ENCODE measurements at regions not wholly inside any gene's neighbourhood (a gene's known extent, or its start where the extent isn't known, plus 50 kb on each side); places are given as distances from the start of the nearest gene placed in this dataset.

DNA sequence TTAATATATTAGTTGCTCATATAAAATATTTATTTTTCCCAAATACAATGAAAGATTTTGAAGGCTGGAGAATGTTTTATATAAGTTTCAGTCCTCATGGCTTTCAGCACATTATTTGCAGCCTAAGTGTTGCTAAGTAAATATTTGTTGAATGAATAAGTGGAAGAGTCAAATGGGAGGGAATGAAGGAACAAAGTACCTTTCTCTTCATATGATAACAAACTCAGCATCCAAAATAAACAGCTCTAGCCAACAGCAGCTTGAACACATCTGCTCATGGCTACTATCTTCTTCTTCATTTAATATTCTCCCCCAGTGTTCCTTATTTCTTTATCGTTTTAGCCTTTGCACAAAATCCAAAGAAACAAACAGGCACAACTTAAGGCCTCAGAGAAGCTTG lies 385.2 kb upstream of the PIK3C3 start:
- peaks cover 0 to 3% of the 10 kb centered on the region in 2 donors for H3K9me3 Mint-ChIP-seq
- H3K27ac Mint-ChIP-seq = no peak overlapping the region
- no peak overlapping the region for H3K4me3 Mint-ChIP-seq
- DNase-seq = no peak
- no peaks in the 10 kb centered on the region for H3K27me3 Mint-ChIP-seq
- no peak for ATAC-seq (replicated peaks)
- H3K4me1 Mint-ChIP-seq = no peaks in the 10 kb centered on the region
- no peaks in the 10 kb centered on the region for H3K36me3 Mint-ChIP-seq

DNA sequence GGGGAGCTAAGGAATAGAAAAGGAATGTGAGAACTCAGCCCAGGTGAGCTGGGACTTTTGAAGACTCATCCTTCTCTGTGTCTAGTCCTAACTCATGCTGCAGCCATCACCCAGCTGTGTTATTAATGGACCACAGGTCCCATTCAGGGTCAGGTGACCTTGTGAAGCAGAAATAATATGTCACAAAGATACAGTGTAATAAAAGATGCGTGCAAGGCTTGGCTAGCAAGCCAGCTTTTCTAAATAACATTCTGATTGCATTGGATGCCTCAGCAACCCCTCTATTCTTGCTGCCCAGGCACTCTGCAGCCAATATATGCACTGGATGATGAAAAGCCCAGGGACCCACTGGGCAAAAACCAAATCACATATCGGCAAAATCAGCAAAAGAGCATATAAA lies 393.1 kb upstream of the PIK3C3 start:
- H3K36me3 Mint-ChIP-seq = no peaks in the 10 kb centered on the region
- H3K27me3 Mint-ChIP-seq = no peaks in the 10 kb centered on the region
- H3K9me3 Mint-ChIP-seq = peaks cover 5 to 12% of the 10 kb centered on the region in 2 donors
- no peak overlapping the region for H3K27ac Mint-ChIP-seq
- no peaks in the 10 kb centered on the region for H3K4me1 Mint-ChIP-seq
- ATAC-seq (replicated peaks) (no peak), DNase-seq (no peak)
- no peak overlapping the region for H3K4me3 Mint-ChIP-seq

DNA sequence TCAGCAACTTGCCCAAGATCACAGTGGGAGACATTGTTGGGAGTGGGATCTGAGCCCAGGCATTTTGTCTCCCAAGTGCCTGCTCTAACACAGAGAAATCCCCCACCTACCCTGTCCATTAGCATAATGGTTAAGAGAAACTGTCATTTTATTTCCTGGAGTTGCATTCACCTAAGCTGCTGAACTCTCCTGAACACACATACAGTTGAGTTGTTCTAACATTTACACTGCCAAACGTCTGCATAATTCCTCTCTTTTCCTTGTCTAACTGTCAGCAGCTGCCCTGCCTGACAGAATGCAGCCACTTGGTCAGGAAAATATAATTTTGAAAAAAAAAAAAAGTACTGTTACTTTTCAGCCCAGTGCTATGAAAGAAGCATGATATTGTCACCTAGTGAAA lies 396.3 kb upstream of the PIK3C3 start:
- ATAC-seq (replicated peaks) (no peak), DNase-seq (no peak)
- H3K4me1 Mint-ChIP-seq = no peaks in the 10 kb centered on the region
- H3K27ac Mint-ChIP-seq = no peak overlapping the region
- H3K9me3 Mint-ChIP-seq = peaks cover 5 to 9% of the 10 kb centered on the region in 2 donors
- H3K4me3 Mint-ChIP-seq = no peak overlapping the region
- no peaks in the 10 kb centered on the region for H3K36me3 Mint-ChIP-seq
- H3K27me3 Mint-ChIP-seq = no peaks in the 10 kb centered on the region

DNA sequence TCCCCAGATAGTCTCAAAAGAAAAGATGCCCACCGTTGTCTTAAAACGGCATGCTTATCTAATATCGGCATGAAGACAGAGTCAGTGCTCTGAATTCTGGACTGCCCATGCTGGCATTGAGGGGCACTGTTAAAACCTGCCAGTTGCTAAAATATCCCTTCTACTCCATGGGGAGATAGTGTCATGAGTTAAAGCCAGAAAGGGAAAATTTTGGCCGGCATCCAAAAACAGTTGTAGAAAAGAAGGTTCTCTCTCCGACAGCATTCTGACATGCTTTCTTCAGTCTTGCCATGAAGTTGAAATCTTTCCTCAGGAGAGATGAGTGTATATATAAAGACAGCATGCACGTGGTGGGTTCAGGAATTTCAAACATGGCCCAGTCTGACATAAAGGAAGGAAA lies 401.3 kb upstream of the PIK3C3 start:
- ATAC-seq (replicated peaks) = no peak
- Mint-ChIP-seq H3K27me3 (no peaks in the 10 kb centered on the region), H3K4me1 (no peaks in the 10 kb centered on the region), H3K36me3 (no peaks in the 10 kb centered on the region), H3K9me3 (peaks cover 0 to 5% of the 10 kb centered on the region in 2 donors), H3K27ac (no peak overlapping the region), H3K4me3 (no peak overlapping the region)
- DNase-seq = no peak

DNA sequence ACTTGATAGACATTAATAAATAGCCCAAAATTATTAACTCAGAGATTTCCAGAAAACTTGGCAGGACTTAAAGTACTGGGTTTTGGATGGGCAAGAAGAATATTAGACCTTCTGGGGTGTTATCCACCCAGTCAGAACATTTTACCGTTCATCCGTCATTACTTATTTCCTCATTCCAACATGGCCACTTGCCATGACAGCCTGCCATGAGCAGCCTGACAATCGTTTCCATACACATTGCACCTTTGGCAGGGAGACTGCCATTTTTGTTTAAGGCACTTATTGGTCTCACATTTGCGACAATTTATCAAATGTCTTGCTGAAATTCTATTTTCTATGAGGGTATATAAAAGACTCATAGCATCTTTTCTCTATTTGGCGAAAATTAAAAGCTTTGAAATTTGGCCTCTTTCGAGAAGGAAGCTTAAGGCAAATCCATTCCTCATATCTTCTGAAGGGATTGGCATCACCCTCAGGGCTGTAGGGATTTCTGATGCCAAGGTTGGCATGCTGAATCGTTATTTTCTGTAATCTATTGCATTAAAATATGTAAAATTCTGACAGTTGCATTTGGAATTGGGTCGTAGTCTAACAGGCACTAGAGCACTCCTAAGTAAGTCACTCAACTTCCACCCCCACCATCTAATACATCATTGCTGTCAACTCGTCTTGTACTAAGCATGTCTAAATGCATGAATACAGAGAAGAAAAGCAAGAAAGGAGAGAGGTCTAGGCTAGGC lies 406.3 kb upstream of the PIK3C3 start:
- Mint-ChIP-seq H3K9me3 (peaks cover 0 to 3% of the 10 kb centered on the region in 2 donors), H3K4me3 (no peak overlapping the region), H3K27me3 (no peaks in the 10 kb centered on the region), H3K4me1 (no peaks in the 10 kb centered on the region), H3K36me3 (no peaks in the 10 kb centered on the region), H3K27ac (no peak overlapping the region)
- DNase-seq (no peak), ATAC-seq (replicated peaks) (no peak)

DNA sequence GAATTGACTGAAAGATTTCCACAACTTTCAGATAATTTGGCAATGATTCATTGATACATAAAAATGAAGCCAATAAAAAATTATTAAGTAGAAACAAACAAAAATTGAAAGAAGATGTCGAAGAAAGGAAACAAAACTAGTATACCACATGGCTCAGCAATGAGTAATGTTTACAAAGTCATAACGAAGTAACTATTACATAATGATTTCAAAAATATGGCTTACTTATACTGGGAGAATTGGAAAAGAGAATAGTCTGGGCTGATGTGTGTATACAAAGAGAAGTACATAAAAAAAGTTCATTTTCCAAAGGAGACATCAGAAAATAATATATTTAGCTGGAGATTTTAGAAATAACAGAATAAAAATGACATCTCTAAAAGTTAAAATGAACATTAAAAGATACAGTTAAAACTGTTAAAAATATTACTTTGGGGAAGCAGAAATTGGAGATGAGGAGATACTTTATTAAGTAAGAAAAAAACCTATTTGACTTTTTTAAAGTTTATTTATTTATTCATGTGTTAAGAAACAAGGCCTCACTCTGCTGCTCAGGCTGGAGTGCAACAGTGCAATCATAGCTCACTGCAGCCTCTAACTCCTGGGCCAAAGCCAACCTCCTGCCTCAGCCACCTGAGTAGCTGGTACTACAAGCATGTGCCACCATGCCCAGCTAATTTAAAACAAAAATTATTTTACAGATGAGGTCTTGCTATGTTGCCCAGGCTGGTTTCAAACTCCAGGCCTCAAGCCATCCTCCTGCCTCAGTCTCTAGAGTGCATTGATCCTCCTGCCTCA lies 409.7 kb upstream of the PIK3C3 start:
- no peak for ATAC-seq (replicated peaks)

DNA sequence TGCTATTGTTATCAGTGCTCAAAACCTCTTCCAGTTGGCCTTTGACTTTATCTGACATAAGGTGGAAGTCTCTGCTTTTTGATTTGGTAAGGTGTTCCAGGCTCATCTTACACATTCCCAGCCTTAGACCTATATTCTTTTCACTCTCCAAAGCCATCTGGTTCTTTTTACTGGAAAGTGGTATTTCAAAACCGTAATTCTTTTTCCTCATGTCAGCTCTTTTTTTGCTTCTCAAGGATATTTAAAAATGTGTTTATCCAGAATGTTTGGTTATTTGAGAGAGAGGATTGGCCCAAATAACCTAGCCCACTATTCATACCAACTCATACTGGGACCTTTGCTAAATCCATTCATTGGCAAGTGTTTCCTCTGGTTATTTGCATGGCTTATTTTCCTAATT lies 411.2 kb upstream of the PIK3C3 start:
- H3K4me1 Mint-ChIP-seq = no peaks in the 10 kb centered on the region
- no peaks in the 10 kb centered on the region for H3K36me3 Mint-ChIP-seq
- no peak overlapping the region for H3K4me3 Mint-ChIP-seq
- H3K27me3 Mint-ChIP-seq = no peaks in the 10 kb centered on the region
- no peak overlapping the region for H3K27ac Mint-ChIP-seq
- ATAC-seq (replicated peaks) = no peak
- DNase-seq = no peak
- peaks cover 0 to 5% of the 10 kb centered on the region in 2 donors for H3K9me3 Mint-ChIP-seq

More for the DNA sequence above, 409.7 kb upstream of the PIK3C3 start:
- no peak for DNase-seq
- H3K9me3 Mint-ChIP-seq = peaks cover 0 to 5% of the 10 kb centered on the region in 2 donors
- H3K27ac Mint-ChIP-seq = no peak overlapping the region
- H3K27me3 Mint-ChIP-seq = no peaks in the 10 kb centered on the region
- no peaks in the 10 kb centered on the region for H3K4me1 Mint-ChIP-seq
- no peak overlapping the region for H3K4me3 Mint-ChIP-seq
- H3K36me3 Mint-ChIP-seq = no peaks in the 10 kb centered on the region

DNA sequence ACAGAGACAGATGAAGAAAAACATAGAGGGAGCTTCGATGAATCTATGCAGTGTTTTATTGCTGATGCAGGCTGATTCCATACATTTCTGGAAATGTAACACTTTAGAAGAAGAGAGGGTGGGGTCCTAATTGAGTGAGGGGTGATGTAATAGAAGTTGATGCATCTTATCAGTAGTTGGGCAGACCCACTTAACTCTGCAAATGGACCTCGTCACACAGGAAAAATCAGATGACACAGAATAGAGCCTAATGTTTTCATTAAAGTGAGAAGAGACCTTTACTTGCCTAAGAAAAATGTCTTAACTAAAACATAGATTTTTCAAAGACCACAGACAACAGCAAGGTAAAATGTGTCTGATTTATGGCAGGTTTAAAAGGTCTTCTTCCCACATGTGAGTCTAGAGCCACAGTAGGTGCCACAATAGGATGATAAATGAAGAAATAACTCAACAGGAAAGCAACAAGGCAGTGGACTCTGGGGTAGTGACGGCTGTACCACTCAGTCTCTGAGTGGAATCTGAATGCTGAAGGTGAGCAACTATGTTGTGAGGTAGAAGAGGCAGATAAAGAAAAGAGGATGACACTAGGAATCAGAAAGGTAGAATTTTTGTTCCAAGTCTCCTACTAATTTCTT lies 414.7 kb upstream of the PIK3C3 start:
- H3K9me3 Mint-ChIP-seq = peaks cover 0 to 11% of the 10 kb centered on the region in 2 donors
- DNase-seq (no peak), ATAC-seq (replicated peaks) (no peak)
- H3K27ac Mint-ChIP-seq = no peak overlapping the region
- H3K4me3 Mint-ChIP-seq = no peak overlapping the region
- H3K27me3 Mint-ChIP-seq = no peaks in the 10 kb centered on the region
- no peaks in the 10 kb centered on the region for H3K36me3 Mint-ChIP-seq
- no peaks in the 10 kb centered on the region for H3K4me1 Mint-ChIP-seq

DNA sequence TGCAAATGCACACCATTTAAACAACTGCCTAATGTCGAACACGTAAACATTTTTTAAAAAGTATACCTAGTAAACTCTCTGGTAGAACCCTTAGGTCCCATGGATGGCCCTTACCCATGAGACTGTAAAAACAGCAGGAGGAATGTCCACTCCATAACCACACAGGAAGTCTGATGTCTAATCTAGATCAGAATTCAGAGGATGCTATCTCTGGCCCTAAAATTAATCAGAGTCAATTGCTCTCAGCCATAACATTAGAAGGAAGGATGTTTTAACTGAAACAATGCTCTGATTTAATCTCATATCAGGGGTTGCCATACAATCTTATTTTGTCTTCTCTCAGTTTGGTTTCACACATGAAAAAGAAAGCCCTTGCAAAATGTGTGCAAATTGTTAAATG lies 416.3 kb upstream of the PIK3C3 start:
- H3K4me3 Mint-ChIP-seq = no peak overlapping the region
- no peaks in the 10 kb centered on the region for H3K4me1 Mint-ChIP-seq
- H3K27me3 Mint-ChIP-seq = no peaks in the 10 kb centered on the region
- H3K36me3 Mint-ChIP-seq = no peaks in the 10 kb centered on the region
- H3K27ac Mint-ChIP-seq = no peak overlapping the region
- no peak for DNase-seq
- ATAC-seq (replicated peaks) = no peak
- H3K9me3 Mint-ChIP-seq = peaks cover 0 to 11% of the 10 kb centered on the region in 2 donors

DNA sequence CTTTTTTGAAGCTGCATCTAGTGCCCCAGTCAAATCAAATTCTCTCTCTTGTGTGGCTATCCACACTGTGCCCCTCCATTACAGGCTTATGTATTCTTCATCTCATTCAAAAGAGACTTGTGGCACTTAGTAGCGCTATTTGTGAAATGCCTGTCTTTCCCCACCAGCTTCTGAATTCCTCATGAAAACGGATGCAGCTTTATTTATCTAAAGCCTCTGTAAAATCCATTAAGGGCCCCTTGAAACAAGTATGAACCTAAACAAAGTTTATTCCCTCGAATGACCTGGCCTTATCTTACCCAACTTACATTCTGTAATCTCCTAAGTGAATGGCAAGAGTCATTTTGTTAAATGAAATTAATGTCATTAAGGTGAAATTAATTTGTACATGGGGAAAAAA lies 417.4 kb upstream of the PIK3C3 start:
- ATAC-seq (replicated peaks) = no peak
- Mint-ChIP-seq H3K27ac (no peak overlapping the region), H3K4me3 (no peak overlapping the region), H3K9me3 (peaks cover 0 to 11% of the 10 kb centered on the region in 2 donors), H3K36me3 (no peaks in the 10 kb centered on the region), H3K27me3 (no peaks in the 10 kb centered on the region), H3K4me1 (no peaks in the 10 kb centered on the region)
- DNase-seq = no peak

DNA sequence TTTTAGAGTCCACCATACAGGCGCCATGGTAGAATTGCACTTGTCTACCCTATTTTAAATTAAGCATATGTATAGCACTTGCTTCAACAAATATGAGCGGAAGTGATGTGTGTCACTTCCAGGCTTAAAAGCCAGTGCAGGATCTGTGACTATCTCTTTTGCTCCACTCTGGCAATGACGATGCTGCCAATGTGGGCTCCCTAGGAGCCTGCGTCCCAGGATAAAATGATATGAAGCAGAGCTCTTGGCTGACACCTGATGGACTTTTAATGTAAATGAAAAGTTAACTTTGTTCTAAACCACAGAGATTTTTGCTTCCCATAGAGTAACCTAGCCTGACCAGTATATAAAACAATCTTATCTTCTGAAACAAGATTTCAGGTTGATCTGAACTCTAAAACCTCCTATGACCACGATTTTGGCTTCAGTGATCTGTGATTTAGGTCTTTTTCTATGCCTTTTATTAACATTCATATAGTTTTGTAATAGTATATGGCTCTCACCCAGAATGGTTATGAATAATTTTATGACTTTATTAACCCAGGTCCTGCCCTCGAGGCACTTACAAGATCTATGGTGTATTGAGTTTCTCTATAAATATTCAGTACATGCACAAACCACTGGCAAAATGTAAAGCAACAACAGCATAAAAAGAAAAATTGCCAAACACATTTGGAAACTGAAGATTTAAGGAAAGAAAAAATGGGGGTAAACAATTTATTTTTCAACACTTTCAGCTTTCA lies 422.5 kb upstream of the PIK3C3 start:
- ATAC-seq (replicated peaks) (no peak), DNase-seq (no peak)
- Mint-ChIP-seq H3K27me3 (no peaks in the 10 kb centered on the region), H3K4me3 (no peak overlapping the region), H3K27ac (no peak overlapping the region), H3K4me1 (no peaks in the 10 kb centered on the region), H3K36me3 (no peaks in the 10 kb centered on the region), H3K9me3 (peaks cover 0 to 7% of the 10 kb centered on the region in 2 donors)

DNA sequence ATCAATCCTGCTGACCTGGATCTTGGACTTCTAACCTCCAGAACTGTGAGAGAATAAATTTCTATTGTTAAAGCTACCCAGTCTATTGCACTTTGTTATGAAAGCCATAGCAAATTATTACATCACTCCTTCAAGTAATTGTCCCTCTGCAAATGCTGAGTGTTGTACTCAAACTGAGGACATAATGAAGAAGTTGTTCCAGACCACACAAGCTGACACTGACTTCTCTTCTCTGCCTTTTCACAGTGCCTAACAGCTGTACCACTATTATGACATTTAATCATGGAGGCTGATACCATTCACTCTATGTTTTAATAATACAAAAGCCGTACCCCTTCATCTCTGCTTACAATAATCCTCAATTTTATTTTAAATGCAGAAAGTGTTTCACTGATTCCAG lies 424.1 kb upstream of the PIK3C3 start:
- H3K27ac Mint-ChIP-seq = no peak overlapping the region
- H3K4me1 Mint-ChIP-seq = no peaks in the 10 kb centered on the region
- no peaks in the 10 kb centered on the region for H3K36me3 Mint-ChIP-seq
- ATAC-seq (replicated peaks) = no peak
- H3K4me3 Mint-ChIP-seq = no peak overlapping the region
- no peak for DNase-seq
- no peaks in the 10 kb centered on the region for H3K27me3 Mint-ChIP-seq
- peaks cover 4 to 9% of the 10 kb centered on the region in 2 donors for H3K9me3 Mint-ChIP-seq

DNA sequence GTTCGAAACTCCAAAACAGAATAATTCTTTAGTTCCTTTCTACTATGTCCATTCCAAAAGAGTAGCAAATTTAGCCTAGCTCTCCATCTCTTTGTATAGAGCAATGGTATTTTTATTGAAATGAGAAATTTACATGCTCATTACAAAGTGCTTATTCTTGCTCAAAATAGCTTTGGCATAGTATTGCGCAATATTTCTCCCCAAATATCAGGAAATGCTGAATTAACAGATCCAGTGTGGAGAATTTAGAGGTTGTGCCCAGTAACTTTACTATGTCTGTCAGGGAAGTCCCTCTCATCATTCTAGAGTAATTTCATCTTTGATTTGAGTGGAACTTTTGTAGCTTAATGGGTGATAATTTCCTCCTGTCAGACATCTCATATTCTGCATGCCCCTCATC lies 425.9 kb upstream of the PIK3C3 start:
- Mint-ChIP-seq H3K36me3 (no peaks in the 10 kb centered on the region), H3K9me3 (peaks cover 4 to 6% of the 10 kb centered on the region in 2 donors), H3K4me1 (no peaks in the 10 kb centered on the region), H3K27me3 (no peaks in the 10 kb centered on the region), H3K27ac (no peak overlapping the region), H3K4me3 (no peak overlapping the region)
- DNase-seq = no peak
- no peak for ATAC-seq (replicated peaks)

DNA sequence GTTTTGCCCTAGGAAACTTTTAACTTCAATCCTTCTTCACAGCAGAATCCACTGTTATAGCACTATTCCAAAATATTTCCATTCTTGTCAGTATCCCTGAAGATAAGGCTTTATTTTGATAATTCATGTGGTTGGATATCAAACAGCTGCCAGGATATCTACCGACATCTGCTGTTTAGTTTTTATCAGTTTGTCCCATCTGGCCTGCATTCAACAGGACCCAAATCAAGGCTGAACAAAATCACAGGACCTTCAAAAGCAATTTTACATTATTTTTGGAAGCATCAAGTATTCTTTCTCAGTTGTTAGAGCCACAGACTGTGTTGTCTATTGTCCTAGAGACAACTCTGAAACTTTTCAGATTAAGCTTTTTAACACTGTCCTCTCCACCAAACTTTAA lies 429.0 kb upstream of the PIK3C3 start:
- H3K9me3 Mint-ChIP-seq = peaks cover 4 to 6% of the 10 kb centered on the region in 2 donors
- no peaks in the 10 kb centered on the region for H3K4me1 Mint-ChIP-seq
- ATAC-seq (replicated peaks) = no peak
- DNase-seq = no peak
- H3K36me3 Mint-ChIP-seq = no peaks in the 10 kb centered on the region
- H3K27ac Mint-ChIP-seq = no peak overlapping the region
- H3K27me3 Mint-ChIP-seq = no peaks in the 10 kb centered on the region
- H3K4me3 Mint-ChIP-seq = no peak overlapping the region
